GM21576 (cell line): ENCODE measurements at regions not wholly inside any gene's neighbourhood (a gene's known extent, or its start where the extent isn't known, plus 50 kb on each side); places are given as distances from the start of the nearest gene placed in this dataset.

Experiments used
- ATAC-seq: cut with Tn5 transposase; IDR thresholded peaks from one replicate; pipeline ENCODE4 v1.9.1; 2021; ENCODE audit warnings: mild to moderate bottlenecking, moderate library complexity; ENCODE audit not compliant: unreplicated experiment

DNA sequence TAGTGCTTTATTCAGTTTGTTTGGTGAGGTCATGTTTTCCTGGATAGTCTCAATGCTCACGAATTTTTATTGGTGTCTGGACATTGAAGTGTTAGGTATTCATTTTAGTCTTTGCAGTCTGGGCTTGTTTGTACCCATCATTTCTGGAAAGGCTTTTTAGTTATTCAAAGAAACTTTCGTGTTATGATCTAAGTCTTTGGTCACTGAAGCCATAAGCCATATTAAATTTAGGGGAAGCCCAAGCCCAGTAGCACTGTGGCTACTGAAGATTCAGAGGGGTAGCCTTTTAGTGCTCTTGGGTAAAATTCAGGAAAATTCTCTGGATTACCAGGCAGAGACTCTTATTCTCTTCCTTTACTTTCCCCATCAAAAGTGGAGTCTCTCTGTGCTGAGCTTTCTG is 56.2 kb upstream of the PEX5L start:
- no peak for ATAC-seq

DNA sequence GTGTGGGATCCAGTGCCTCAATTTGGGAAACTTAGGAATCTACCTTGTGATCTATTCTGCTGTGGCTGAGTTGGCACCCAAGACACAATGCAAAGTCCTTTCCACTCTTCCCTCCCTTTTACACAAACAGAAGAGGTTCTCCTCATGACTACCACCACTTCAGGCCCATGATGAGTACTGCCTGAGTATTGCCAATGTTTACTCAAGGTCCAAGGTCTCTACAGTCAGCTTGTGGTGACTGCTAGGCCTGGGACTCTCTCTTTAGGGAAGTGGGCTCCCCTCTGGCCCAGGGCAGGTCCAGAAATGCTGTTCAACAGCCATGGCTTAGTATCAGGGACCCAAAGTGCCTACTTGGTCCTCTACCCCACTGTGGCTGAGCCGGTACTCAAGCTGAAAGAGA is 56.8 kb upstream of the PEX5L start:
- ATAC-seq, result no peak

DNA sequence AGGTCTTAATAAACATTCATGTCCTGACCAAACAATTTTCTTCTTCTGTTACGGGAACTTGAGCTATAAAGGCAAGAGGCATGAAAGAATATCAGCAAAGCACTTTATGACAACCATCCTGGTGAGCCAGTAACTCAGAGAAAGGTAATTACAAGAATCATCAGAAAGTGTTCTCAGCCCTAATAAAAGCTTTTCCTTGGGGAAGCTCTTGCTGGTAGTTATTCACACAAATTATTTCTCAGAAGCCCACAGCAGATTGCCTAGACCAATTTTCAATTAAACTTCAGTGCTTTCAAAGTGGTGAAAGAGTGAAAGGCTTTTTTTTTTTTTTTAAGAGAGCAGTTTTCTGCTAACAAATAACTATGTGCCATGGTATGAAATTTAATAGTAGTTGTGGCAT is 60.9 kb upstream of the PEX5L start:
- ATAC-seq, result no peak

DNA sequence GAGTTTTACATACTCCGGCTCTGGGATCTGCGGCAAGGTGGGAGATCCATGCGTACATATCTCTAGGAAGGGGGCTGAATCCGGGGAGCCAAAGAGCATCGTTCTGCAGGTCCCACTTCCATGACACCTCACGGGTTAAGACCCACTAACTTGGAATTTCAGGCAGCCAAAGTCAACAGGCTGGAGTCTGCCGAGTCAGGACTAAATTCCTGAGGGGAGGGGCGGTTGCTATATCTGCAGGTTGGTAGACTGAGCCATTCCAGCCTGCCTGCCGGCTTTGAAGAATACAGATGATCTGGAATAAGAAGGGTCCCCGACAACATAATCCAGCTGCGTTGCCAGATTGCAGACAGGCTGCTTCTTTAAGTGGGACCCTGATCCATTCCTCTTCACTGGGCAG is 65.4 kb upstream of the PEX5L start:
- no peak for ATAC-seq

DNA sequence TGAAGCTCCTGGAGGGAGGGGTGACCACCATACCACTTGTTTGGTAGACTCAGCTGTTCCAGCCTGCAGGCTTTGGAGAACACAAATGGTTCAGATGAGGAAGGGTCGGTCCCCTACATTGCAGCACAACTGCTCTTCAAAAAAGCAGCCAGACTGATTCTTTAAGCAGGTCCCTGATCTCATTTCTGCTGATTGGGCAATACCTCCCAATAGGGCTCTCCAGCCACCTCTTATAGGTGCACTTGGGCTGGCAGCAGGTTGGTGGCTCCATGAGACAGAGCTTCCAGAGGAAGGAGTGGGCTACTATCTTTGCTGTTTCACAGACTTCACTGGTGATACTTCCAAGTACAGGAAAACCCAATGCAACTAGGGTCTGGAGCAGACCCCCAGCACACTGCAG is 65.9 kb upstream of the PEX5L start:
- no peak for ATAC-seq

DNA sequence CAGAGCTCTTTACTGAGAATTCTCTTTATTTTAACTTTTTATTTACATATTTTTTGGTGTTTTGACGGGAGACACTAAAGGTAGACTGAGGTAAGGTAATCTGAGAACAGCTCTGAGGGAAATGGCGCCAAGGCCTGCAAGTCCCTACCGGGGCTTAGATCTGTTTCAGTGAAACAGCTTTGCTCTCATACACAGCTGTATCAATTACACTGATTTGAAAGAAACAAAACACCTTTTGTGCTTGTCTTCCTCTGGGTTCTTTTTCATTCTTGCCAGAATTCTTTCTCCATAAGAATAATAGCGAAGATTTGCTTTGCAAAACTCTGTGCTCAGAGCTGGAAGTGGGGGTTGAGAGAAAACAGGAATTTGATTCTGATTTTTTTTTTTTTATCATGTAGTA is 79.5 kb upstream of the PEX5L start:
- no peak for ATAC-seq

DNA sequence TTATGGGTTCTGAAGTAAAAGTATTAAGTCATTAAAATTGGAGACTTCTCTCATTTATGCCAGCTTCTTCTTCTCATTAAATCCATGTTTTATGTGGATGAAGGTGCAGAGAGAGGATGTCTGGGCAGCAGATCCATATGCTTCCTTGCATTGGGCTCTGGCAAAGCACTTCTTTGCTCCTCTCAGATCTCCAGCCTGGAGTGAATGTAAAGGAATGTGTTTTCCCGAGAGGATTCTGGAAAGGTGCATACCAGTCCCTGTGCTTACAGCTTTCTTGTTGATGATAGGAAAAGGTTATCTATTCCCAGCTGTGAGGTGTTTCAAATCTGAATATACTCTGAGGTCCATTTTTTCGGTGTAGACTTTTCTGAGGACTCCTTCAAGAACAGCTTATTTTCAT is 79.9 kb upstream of the PEX5L start:
- no peak for ATAC-seq

DNA sequence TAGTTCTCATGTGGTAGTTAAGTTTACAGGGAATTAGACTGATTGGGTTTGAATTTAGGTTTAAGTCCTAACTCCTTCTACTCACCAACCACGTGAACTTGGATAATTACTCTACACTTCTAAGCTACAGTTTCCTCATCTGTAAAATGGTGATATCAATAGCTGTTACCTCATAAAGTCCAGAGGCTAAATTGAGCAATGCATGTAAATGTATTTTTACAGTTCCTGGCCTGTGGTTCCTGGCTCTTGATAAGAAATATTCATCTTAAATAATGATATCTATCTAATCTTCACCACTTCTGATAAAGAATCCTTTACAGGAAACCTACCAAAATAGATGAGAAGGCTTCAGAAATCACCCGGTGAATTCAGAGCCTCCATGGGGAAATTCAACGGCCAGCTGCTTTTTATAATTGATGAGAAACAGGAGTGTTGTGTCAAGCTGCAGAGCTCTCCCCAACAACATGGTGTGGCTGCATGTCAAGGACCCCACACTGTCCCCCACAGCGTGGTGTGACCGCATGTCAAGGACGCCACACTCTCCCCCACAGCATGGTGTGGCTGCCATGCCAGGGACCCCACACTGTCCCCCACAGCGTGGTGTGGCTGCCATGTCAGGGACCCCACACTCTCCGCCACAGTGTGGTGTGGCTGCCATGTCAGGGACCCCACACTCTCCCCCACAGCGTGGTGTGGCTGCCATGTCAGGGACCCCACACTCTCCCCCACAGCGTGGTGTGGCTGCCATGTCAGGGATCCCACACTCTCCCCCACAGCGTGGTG is 80.8 kb upstream of the PEX5L start:
- no peak for ATAC-seq

DNA sequence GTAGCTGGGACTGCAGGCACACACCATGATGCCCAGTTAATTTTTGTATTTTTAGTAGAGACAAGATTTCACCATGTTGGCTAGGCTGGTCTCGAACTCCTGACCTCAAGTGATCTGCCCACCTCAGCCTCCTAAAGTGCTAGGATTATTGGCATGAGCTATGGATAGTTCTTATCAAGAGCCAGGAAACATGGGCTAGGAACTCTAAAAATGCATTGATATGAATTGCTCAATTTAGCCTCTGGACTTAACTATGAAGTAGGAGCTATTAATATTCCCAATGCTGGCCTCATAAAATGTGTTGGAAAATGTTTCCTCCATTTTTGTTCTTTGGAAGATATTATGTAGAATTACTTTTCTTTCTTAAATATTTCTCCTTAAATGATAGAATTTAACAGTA is 82.8 kb upstream of the PEX5L start:
- no peak for ATAC-seq

DNA sequence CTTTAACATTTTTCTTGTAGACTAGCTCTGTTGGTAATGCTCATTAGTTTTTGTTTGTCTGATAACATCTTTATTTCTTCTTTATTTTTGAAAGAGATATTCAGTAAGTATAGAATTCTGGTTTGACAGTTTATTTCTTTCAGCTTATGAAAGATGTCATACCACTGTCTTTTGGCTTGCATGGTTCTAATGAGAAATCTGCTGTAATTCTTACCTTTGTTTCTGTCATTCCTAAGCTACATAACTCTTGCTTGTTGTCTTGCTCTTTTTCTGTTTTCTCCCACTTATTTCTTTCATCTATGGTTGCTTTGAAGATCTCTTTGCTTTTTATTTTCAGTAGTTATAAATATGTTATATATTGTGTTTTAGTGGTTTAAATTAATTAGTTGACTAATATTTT is 87.2 kb upstream of the PEX5L start:
- no peak for ATAC-seq

DNA sequence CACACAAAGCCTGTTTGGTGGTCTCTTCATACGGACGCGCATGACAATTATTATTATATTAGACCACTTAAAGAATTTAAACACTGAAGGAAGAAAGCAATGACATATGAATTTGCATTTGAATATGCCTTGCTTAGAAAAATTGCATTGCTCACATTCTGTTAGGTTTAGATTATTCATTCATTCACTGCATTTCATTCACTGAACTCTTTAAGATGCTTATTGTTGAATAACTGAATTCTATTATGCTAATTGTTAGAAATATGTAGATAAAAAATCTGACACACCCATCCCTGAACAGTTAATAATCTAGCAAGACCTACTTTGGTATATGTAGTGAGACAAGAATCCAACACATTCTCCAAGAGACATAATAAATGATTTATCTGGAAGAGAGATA is 94.4 kb upstream of the PEX5L start:
- no peak for ATAC-seq

DNA sequence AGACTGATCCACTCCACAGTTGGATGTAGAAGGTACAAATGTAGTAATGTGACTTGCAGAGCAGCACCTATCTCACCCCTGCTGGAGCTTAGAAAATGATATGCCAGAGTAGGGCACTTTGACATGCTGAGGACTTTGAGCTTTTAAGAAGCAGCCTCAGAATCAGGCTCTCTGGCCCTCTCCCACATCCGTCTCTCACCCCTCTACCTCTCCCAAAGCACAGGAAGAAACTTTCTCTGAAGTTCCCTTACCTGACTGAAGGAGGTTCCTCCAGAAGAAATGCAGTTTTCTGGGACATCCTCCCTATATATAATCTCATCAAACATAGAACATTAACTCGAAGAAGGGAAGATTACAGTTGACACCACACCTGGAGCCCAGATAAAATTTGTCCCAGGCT is 98.4 kb upstream of the PEX5L start:
- no peak for ATAC-seq

DNA sequence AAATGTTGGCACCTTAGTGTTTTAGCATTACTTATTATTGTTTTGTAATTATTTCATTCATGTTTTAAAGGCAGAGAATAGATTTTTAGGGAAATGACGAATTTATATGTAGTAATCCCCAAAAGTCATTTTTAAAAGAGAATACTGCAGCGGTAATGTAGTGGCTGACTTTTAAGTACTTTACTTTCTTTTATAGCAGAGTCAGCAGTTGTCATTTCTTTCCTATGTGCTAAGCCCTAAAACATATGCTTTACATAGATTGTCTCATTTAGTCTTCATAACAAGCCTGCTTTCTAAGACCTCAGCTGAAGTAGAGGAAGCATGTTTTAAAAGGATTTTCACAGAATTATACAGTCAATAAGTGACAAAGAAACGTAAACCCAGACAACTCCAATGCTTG is 102.1 kb upstream of the PEX5L start:
- no peak for ATAC-seq

DNA sequence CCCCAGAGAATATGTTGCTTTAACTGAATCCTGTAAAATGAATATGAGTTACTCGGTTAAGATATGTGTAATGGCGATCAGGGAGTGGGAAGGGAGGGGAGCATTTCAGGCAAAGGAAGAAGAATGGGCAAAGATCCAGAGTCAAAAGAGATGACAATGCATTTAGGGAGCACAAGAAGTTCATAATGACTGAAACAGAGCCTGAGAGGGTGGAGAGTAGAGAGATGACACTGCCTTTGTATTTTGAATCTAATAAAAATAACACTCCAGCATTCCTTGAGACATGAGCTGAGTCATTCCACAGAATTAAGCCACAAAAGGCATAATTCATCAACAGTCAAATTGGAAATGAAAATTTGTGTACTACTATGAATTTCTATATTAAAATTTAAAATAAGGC is 105.3 kb upstream of the PEX5L start:
- no peak for ATAC-seq

DNA sequence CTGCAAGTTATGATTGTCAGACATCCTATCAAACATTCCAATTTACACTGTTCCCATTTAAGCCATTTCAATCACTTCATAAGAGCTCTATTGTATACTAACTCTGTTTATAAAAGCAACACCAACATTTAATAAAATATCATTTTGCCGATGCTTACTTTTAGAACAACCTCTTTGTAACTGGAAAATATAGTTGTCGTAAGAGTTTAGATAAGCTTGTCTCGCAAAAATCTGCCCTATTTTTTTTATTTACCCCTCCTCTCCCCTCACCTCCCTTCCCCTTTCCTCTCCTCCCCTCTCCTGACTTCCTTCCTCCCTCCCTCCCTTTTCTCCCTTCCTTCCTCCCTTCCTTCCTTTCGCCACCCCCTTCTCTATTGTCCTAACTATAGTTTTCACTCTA is 105.7 kb upstream of the PEX5L start:
- ATAC-seq, result no peak

DNA sequence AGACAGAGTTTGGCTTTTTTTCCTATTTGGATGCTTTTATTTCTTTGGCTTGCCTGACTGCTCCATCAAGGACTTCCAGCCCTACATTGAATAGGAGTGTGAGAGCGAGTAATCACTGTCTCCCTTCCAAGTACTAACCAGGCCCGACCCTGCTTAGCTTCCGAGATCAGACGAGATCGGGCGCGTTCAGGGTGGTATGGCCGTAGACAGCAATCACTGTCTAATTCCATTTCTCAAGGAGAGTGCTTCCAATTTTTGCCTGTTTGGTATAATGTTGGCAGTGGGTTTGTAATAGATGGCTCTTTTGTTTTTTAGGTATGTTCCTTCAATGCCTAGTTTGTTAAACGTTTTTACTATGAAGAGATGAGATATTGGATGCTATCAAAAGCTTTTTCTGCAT is 125.0 kb upstream of the PEX5L start:
- no peak for ATAC-seq

DNA sequence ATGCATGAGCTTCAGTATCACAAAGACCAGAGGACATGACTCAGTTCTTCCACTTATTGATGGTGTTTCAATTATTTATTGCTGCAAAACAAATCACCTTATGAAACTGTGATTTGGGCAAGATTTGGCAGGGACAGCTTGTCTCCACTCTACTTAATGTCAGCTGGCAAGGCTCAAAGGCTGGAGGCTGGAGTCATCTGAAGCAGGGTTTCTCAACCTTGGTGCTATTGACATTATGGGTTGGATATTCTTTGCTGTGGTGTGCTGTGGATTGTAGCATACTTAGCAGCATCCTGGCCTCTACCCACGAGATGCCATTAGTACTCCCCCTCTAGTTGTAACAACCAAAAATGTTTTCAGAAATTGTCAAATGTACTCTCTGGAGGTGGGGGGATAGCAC is 138.8 kb upstream of the PEX5L start:
- no peak for ATAC-seq

DNA sequence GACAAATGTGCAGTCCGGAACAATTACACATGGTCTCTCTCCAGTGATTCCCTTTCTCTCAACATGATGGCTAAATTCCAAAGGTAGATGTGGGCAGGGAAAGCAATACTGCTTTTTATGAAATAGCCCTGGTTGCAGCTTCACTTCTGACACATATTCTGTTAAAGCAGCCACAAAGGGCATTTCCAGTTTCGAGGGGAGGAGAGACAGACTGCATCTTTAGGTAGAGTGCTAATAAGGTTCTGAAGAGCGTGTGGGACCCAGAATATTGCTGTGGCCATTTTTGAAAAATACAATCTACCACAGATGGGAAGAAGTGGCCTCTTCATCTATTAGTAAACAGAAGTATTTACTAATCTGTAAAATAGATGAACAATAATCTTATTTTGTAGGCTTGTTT is 139.3 kb upstream of the PEX5L start:
- ATAC-seq, result no peak

DNA sequence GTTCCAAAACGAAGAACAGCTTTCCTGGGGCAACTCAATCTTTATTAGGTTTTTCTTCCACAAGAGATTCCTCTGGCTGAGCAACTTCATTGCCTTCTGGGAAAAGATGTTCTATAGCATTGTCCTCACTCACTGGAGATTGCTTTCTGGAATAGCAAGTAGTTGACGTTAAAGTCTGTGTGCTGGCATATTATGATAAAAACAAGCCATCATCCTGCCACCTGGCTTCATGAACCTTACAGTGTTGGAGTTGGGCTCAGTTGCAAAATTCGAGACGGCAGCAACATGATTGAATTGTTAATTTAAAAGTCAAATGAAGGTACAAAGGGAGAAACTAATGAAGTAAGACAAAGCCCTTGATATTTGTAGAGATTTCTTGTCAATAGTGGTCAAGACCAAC is 140.5 kb upstream of the PEX5L start:
- ATAC-seq, result no peak

DNA sequence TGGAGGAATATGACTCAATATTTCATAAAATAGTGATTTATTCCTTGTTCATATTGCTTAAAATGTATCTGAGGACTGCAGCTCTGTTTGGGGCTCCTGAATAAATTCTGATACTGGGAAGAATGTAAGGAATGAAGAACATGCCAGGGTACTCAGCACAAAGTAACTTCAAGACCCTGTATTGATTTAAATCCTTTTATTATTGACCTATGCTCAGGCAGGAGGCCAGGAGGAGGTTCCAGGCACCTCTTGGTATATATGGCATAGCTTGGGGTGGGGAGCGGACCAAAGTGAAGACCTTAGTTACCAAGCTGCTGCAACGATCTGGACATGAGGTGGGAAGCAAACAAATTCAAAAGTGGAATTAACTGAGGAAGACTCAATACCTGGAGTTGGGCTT is 142.8 kb upstream of the PEX5L start:
- no peak for ATAC-seq

DNA sequence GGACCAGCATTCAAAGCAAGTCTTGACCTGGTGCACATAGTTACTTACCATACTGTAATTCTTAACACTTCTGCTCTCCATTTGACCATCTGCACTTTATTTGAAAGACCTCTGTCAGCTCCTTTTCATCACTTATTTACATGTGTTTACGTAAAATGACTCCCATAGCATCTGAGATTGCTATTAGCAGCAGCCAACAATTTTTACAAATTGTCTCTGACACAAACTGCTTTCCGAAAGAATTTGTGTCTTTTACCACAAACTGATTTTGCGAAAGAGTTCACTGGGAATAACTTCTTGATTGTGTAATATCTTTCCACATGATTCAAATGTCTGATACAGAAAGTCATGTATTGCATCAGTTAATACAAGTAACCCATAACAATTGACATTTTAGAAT is 144.1 kb upstream of the PEX5L start:
- ATAC-seq, result no peak

DNA sequence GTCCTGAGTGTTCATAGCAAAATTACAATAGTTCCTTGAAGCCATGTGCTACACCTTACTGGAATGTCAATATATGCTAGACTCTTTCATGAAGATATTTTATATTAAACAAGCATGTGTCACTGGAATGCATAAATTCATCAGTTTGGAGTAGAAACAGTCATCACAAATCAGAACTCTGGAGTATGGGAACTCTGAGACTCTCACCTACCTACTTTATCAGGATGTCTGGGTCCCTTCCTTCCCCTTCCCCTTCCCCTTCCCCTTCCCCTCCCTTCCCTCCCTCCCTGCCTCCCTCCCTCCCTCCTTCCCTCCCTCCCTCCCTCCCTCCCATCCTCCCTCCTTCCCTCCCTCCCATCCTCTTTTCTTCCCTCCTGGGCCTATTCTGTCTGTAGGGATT is 144.7 kb upstream of the PEX5L start:
- no peak for ATAC-seq

DNA sequence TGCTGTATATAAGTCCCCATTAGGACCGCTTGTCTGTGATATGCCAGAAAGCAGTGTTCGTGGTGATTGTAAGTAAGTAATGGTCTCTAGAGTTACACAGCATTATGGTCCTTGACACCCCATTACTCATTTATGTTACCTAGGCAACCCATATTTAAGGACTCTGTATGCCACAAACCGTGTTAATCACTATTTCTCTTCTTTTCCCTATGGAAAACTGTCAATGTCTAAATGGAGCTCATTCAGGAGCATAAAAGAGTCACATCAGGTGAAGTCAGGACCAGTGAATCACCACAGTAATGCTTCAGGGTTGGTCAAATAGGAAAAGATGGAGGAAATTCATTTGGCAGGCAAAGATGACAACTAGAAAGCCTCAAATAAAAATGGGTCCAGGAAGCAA is 146.6 kb upstream of the PEX5L start:
- no peak for ATAC-seq
